CD4-positive, alpha-beta T cell treated with Interleukin-12 subunit alpha and Interleukin-12 subunit beta, for 1 hour (primary cell): ENCODE measurements at regions not wholly inside any gene's neighbourhood (a gene's known extent, or its start where the extent isn't known, plus 50 kb on each side); places are given as distances from the start of the nearest gene placed in this dataset.
"Not testable (repeated sequence)": the region's sequence is repeated elsewhere in the genome, so short reads cannot be mapped to it uniquely, and the experiment has no call there.

Experiments used
- DNase-seq: peaks from one replicate; pipeline ENCODE4 v3.0.0-alpha.2; 2020

- no peak for DNase-seq
Observed at GRCh38 chr18:78857314-78858150, 122.1 kb upstream of the SALL3 start.

GRCh38 chr18:78859686-78860085 is 119.9 kb upstream of the SALL3 start:
- no peak for DNase-seq

GRCh38 chr18:78860117-78860516 is 119.5 kb upstream of the SALL3 start:
- DNase-seq: no peak

GRCh38 chr18:78861116-78861515 is 118.5 kb upstream of the SALL3 start:
- DNase-seq: no peak

GRCh38 chr18:78861706-78862105 is 117.9 kb upstream of the SALL3 start:
- no peak for DNase-seq

GRCh38 chr18:78862395-78862794 is 117.2 kb upstream of the SALL3 start:
- no peak for DNase-seq

GRCh38 chr18:78865056-78865598 is 114.5 kb upstream of the SALL3 start:
- no peak for DNase-seq

- DNase-seq: no peak
Observed at GRCh38 chr18:78865771-78866310, 113.8 kb upstream of the SALL3 start.

- DNase-seq: no peak
Observed at GRCh38 chr18:78867131-78867530, 112.5 kb upstream of the SALL3 start.

GRCh38 chr18:78868330-78869316 is 111.0 kb upstream of the SALL3 start:
- DNase-seq: no peak

- DNase-seq: no peak
Observed at GRCh38 chr18:78871618-78872017, 108.0 kb upstream of the SALL3 start.

- DNase-seq: no peak
Observed at GRCh38 chr18:78873926-78874500, 105.6 kb upstream of the SALL3 start.

GRCh38 chr18:78875016-78875777 is 104.4 kb upstream of the SALL3 start:
- peak; percentile 29 for DNase-seq

GRCh38 chr18:78875778-78876650 is 103.6 kb upstream of the SALL3 start:
- DNase-seq: no peak

- DNase-seq: no peak
Observed at GRCh38 chr18:78876868-78877267, 102.8 kb upstream of the SALL3 start.

- DNase-seq: no peak
Observed at GRCh38 chr18:78878335-78878734, 101.3 kb upstream of the SALL3 start.

- DNase-seq: not testable (repeated sequence)
Observed at GRCh38 chr18:78879072-78879883, 100.3 kb upstream of the SALL3 start.

GRCh38 chr18:78882585-78882984 is 97.0 kb upstream of the SALL3 start:
- DNase-seq: no peak

GRCh38 chr18:78883501-78883900 is 96.1 kb upstream of the SALL3 start:
- no peak for DNase-seq

- no peak for DNase-seq
Observed at GRCh38 chr18:78884502-78884901, 95.1 kb upstream of the SALL3 start.
